Activated T-cell treated with anti-CD3 and anti-CD28 coated beads for 4 hours (primary cell): ENCODE measurements at regions not wholly inside any gene's neighbourhood (a gene's known extent, or its start where the extent isn't known, plus 50 kb on each side); places are given as distances from the start of the nearest gene placed in this dataset.

ENCODE experiments used
- DNase-seq: peaks from one replicate; pipeline ENCODE4 v3.0.0-alpha.2; 2020

DNA sequence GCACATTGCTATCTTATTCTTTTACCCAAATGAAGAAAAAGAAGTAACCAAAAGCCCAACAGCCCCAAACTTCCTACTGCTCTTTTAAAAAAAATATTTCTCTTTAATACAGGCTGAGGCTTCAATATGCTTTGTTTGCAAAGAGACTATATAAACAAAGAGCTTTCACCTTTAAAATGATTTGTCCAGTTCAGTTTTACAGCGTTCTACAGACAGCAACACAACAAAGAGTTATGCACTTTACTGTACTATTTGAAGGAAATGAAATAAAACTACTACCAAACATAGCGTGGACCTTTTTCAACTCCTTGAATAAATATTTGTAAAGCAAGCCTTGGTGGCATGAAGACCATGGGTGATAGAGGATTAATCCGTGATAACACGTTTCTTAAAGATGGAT lies 151.2 kb downstream of the FGF9 start:
- DNase-seq: no peak

DNA sequence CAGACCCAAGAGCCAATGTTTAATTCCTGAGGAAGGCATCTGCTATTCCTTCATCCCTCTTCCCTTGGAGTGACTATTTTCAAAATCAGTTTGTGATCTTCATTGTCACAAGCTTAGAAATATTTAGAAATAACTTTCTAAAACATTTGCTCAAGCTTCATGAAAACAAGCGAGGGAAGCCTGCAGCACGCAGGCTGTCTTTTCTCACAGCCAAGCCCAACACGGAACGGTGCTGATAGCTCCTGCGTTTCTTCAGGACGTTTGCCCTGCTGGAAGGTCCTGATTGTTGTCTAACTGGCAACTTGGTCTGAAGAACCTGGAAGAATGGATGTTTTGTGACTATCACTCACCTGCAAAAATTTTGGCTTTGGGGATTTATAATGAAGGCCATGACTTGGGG lies 152.5 kb downstream of the FGF9 start:
- DNase-seq: no peak

DNA sequence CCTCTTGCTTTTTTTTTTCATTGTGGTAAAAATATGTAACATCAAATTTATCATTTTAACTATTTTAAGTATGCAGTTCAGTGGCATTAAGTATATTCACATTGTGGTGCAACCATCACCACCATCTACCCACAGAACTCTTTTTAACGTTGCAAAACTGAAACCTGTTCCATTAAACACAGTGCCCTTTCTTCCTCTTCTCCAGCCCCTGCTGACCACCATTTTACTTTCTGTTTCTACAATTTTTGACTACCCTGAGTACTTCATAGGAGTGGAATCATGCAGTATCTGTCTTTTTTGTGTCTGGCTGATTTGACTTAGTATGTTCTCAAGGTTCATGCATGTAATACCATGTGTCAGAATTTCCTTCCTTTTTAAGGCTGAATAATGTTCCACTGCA lies 153.1 kb downstream of the FGF9 start:
- no peak for DNase-seq

DNA sequence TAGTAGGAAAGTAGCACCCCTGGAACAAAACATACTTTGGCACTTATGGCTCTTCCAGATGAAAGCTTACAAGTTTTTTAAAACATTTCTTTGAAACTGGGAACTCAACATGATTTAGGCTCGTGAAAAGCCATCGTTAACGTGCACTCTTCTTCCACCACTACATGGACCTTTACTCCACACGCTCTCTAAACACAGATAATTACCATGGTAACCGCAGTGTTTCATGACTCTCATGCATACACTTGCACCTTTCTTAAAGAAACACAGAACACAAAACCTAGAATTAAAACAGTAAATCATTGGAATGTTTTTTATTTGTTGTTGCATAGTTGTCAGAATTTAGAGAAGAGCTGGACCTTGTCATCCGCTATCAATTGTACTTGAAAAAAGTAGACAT lies 154.3 kb downstream of the FGF9 start:
- no peak for DNase-seq

DNA sequence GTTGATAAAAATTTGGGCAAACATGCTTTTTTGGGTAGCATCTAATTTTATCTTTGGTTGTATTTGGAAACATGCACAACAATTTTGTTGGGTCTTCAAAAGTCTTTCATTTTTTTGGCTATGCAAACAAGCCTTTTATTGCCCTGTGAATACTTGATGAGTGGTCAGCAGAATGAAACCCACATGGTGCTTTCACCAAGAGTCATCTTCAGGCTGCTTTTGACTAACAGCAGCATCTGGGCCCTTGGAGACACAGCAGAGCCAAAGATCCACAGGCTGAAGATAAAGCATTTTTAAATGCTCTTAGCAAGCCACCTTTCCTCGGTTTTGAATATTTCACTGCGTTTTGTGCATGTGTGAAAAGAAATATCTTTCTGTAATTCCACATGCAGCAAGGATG lies 154.9 kb downstream of the FGF9 start:
- no peak for DNase-seq

DNA sequence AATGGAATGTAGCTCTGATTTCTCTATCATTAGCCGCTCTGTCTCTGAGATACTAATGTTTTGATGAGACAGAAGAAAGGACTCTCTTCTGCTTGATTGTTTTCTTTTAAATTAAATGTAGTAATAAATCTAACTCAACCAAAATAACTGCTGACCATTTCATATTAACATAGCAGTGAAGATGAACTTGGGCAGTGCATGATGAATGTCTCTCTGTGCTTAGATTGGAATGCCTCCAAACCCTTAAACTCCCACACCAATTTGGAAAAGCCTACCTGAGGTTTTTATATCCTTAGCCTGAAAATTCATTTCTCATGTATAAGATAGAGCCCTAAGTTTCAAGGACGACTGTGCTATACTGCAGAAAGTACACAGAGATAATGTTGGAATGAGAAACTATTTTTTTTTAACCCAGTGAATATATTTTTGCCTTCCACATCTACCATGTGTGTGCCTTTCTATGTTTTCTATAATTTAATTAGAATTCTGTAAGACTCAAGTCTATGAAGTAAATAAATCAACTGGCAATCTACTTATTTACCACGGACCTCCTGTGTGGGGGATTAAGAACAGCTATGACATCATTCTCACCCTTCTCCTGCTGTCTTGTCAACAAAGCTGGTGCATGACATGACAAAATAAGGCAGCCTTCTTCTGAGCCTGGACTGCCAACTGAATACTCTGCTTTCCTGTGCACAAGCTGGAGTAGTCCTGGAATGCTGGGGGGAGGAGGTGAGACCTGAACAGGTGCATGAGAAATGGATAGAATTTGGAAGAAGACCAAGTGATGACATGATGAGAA lies 155.5 kb downstream of the FGF9 start:
- no peak for DNase-seq

DNA sequence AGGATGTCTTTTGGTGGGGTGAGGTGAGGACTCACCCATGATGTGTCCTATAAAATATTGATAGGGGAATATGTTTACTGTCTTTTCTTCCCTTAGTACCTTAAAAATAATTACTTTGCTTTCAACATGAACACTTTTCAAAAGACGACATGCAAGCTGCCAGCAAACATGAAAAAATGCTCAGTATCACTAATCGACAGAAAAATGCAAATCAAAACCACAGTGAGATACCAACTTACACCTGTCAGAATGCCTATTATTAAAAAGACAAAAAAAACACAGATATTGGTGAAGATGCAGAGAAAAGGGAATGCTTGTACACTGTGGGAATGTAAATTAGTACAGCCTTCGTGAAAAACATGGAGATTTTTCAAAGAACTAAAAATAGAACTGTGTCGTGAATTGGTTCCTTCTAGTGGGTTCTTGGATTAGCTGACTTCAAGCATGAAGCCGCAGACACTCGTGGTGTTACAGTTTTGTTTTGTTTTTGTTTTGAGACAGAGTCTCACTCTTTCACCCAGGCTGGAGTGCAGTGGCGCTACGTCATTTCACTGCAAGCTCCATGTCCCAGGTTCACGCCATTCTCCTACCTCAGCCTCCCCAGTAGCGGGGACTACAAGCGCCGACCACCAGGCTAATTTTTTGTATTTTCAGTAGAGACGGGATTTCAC lies 160.9 kb downstream of the FGF9 start:
- DNase-seq: no peak

DNA sequence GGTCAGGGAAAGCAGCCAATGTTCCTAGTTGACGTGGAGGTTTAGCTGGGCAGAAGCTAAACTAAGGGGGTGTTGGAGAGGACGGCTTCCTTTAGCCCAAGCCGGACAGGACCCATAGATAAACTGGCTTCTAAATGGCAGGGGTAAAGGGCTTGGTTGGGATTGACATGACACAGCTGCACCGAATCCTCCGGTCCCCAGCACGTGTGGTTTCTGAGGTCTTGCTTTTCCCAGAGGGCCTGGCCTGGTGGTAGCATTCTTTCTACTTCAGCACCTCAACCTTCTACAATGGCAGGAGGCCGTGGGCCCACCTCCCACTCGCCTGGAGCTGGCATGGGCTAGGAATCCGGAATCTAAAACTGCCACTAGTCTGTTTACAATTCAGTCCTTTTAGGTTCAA lies 163.0 kb downstream of the FGF9 start:
- DNase-seq: no peak

DNA sequence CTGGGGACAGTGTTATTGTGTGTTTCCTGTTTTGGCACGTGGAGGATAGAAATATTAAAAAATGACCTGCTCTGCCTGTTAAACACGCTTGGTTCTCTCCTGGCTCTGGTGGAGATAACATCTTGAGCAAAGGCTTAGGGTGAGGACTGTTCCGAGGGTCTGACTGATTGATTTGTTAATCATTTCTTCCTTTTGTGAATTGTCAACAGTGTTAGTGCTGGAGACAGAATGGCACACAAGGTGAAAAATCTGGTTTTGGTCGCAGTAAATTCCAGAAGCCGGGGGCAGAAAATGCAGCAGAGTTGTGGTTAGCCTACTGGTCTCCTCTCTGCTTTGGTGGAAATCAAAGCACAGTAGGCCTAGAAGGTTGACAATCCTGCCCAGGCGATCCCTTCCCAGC lies 163.6 kb downstream of the FGF9 start:
- no peak for DNase-seq

DNA sequence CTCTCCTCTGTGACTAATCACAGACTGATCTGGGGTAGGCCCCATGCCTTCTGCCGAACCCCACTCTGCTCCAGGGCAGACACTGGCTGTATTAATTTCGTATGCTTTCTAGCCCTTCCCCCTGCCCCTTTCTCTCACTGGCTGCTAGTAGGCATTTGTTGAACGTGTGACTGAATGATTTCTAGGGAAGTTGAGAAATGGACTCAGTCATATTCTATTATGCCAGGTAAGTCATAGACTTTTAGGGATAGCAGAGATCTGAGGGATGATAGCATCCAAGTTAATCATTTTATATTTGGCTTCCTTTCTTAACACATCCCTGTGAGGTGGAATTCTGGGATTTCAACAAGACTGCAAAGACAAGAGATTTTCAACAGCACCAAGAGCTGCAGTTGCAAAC lies 166.4 kb downstream of the FGF9 start:
- no peak for DNase-seq

DNA sequence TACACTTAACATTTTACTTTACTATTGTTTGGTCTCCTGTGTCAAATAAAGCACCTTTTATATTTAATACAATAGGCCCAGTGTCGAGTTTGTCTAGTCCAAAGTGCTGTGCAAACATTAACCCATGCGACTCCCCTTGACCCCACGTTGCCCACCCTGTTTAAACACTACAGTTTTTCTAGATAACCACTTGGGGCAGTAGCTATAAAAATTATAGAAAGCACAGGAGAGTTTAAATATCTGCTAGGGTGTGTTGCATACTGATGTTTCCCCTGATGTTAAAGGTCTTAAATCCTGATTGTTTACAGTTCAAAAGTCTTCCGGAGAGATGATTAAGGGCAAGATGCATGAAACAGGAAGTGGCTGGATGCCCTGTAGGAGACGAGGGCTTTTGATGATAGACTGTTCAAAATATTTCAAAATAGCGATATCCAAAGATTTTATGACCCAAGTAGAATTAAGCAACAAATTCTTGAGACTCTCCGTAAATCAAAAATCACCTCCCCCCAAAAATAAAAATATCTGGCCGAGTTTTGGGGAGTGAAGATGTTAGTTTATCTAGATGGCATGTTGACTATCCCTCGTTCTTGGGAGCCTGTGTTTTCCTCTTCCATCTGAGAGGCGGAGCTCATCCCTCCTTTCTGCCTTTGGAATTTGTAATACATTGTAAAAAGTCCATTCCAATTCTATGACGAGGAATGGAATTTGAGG lies 167.1 kb downstream of the FGF9 start:
- DNase-seq: no peak

DNA sequence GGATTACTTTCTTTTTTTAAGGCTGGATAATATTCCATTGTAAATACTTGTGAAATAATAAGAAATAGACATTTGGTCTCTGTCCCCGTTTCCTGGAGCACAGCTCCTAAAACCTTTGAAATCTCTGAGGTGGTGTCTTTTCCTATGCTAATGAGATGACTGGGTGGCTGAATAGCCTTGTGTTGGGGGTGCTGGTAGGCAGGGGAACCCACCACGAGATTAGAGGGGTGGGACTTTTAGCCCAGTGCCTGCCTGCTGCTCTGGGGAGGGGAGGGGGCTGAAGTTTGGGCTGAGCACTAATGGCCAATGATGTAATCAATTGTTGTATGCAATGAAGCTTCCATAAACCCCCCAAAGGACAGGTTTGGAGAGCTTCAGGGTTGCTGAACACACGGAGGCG lies 175.7 kb downstream of the FGF9 start:
- DNase-seq: no peak

DNA sequence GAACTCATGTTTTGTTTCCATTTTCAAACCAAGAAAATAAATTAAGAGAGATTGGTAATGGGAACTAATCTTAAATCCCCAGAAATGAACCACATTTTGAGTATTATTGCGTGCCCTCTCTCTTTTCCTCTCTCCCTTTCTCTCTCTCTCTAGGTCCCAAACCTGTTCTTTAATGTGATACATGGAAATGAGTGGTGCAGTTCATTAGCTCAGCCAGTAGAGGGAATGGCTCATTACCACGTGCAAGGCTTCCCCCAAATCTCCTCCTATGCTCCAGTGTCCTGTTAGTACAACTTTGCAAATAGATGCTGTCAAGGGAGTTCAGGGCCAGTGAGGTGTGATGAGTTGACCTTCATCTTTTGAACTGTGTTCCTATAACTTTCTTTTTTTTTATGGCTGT lies 178.4 kb downstream of the FGF9 start:
- no peak for DNase-seq

DNA sequence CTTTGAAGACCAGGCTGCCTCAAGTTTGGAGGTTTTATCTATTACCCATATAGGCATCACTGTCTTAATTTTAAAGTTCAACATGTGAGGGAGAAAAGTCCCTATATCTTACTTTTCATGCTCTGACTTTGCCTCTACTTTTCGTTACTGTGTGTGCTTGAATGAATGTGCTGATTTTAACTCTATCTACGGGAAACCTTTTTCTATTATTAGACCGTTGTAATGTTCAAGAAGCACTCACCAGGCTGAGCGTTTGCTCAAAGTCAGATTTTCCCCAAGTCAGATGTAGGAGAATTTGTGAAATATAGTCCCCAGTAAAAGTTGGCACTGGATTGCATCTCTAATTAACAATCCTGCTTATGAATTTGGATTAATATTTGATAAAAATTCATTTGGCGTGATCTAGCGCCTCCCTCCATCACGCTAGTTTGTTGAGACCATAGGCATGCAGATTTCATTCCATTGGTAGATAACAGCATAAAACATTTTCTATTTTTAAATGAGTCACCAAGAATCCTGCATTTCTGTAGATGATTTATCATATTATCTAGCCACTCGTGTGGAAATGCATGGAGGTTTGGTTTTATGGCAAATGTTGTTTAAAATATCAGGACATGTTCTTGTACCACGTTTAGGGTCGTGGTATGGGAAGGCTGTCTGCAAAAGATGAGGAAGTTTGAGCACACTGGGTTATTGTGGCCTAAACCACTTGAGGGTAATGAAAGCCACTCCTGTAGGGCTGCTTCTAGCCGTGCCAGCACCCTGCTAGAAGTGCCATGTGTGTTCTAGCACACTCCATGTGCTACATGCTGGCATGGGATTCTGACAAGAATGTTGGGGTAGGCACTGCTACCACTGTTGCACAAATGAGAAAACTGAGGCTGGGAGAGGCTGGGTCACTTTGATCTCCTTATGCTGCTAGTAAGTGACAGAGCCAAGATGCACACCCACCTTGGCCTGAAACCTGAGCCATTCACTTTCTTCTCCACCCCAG lies 179.4 kb downstream of the FGF9 start:
- DNase-seq: no peak

DNA sequence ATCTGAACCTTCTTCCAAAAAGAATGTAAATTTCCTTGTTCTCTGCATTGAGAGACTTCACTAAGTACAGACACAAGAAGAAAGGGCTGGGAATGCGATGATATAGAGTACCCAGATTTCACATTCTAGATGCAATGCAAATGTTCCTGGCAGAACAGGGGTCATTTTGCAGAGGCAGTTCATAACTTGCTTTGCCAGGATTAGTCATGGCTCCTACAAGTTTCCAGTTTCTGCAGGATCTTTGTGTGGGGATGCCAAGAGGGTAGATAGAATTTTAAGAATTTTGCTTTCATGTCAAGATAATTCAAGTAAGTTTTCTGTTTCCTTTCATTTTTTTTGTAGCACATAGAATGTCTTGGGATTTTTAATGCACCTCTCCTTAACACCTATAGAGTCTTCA lies 181.2 kb downstream of the FGF9 start:
- DNase-seq: no peak

DNA sequence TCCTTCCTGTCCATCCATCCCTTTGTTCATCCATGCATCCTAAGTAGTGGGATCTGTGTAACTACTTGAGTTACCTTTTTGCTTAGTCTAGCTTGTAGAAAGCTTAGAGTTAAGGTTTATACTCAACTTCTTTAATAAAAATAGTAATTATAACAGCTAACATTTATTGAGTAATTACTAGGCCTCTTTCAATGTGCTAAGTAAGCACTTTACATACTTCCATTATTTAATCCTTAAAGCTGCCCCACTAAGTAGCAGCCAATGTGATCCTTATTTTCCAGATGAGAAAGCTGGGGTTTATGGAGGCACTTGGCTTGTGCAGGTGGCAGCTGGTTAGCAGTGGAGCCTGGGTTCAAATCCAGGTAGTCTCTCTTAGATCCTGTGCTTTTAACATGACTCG lies 182.9 kb downstream of the FGF9 start:
- no peak for DNase-seq

DNA sequence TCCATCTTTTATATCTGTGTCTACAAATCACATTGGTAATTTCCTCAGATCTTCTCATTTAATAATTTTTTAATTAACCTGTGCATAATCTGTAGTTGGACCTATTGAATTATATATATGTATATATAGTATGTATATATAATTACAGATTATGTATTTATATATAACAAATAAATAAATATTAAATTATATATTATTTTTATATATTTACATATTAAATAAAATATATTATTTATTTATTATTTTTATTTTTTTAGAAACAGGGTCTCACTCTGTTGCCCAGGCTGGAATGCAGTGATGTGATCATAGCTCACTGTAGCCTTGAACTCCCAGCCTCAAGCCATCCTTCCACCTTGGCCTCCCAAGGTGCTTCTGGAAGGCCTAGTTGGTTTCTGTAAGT lies 197.9 kb downstream of the FGF9 start:
- no peak for DNase-seq

DNA sequence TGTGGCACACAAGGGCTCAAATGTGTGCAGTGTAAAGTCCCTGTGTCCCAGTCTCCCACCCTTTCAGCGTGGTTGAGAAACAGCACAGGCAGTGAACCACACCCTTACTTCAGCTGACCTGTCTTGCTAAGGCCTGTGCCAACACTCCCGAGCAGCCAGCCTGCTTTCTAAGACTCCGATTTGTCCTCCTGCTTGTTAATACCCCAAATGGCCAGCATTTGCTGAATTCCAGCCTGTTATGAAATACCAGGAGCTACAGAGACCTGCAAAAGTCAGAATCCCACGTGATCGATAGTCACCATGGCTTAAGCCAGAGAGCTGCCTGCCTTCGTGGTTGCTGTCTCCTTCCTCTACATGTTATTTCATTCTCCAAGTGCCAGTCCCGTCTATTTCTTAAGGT lies 200.5 kb downstream of the FGF9 start:
- no peak for DNase-seq

DNA sequence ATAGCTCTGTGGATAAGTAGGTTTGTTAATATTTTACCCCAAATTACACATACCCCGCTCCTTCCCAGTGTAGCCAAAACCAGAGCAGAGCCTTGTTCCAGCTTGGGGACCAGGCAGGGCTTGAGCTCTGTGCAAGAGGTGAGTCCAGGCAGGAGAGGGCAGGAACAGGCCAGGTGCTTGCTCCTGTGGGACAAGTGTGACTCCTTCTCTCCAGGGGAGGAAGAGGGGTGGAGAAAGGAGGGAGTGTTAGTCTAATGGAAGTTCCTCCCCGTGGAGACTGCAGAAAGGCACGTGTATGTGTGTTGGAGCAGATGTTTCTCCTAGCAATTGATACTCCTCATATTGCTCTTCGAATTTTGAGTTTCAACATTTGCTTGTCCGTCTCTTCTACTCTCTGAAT lies 201.0 kb downstream of the FGF9 start:
- DNase-seq: no peak

DNA sequence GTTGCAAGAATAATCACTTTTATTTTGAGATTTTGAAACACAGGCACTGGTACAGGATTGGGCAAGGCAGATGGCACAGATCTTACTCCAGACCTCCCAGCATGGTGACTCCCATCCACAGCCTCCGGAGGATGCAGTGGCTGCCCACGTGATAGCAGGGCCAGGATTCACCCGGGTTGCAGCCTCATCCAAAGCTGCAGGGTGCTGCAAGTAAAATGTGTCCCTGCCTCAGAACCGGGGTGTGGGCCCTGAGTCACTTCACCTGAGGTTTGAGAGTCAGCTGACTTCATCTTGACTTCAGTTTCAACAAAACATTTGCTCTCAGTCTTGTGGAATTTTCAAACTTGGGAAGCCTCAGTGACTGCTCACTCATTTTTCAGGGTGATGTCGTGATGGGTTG lies 201.9 kb downstream of the FGF9 start:
- no peak for DNase-seq

DNA sequence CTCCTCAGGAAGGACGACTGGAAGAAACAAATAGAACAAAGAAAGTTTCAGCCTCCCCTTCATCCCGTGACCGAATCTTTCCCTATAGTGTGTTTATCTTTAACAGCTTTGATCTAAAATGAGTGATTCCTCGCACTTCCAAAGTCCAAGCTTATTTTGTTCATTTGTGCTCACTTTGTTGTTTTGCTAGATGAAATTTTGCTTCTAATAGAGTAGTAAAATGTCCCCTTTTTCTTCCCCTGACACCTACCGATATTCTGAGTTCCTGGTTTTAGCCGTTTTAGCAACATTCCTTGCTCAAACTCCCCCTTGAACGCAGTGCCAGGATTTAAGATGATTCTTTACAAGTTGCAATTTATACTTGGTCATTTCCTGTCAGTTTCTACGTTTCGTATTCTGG lies 204.2 kb downstream of the FGF9 start:
- no peak for DNase-seq

DNA sequence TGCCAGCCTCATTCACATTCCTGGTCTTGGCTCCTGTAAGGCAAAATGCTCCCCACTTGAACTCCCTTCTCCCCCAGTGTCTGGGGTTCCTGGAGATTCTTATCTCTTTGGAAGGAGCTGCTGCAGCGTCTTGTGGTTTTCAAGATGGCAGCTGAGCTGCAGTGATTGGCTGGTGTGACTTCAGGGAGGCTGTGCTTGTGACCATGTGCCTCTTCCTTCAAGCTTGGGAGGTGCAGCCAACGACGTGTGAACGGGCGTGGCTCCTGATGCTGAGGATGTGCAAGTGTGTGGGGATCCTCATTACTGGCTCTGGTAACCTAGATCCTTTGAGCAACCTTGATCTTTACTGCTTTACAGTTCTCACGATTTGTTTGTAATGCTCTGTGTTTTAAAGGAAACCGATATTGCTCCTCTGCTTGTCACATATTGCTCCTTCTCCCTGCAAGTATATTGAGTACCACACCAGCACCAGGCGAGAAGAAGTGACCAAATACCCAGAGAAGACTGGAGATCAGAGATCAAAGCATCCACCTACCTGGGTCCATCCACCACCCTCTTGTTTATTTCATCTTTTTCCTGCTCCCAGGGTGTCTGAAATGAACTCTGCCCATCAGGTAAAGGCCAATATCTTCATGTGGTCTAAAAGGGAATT lies 208.5 kb downstream of the FGF9 start:
- DNase-seq: no peak
